Aorta (tissue), 5 donors: ENCODE measurements at regions not wholly inside any gene's neighbourhood (a gene's known extent, or its start where the extent isn't known, plus 50 kb on each side); places are given as distances from the start of the nearest gene placed in this dataset.

Source experiments
- ATAC-seq: fragments of 200-7000 bp; cut with Tn5 transposase; one replicate; pipeline ENCODE4 v1.9.1; 2022; ENCODE audit warnings: moderate library complexity; ENCODE audit not compliant: low FRiP score
- DNase-seq, 2 donors: peaks; one replicate each; pipeline ENCODE4 v3.0.0-alpha.2; 2020
- H3K27ac ChIP-seq, 2 donors: one replicate each; pipeline ENCODE4 v1.5.1; 2013; ENCODE audit warnings: low read length in 2 of 2, mild to moderate bottlenecking in 2 of 2, moderate library complexity in 2 of 2, control low read depth in 1 of 2, inconsistent platforms in 1 of 2, low read depth in 1 of 2
- H3K27me3 ChIP-seq, 2 donors: one replicate each; pipeline ENCODE4 v1.6.1; 2013; ENCODE audit warnings: control low read depth in 1 of 2, low read length in 1 of 2, mild to moderate bottlenecking in 1 of 2, moderate library complexity in 1 of 2; ENCODE audit not compliant: insufficient read depth in 2 of 2, control insufficient read depth in 1 of 2
- H3K36me3 ChIP-seq, 2 donors: one replicate each; pipeline ENCODE4 v1.6.1; 2013; ENCODE audit warnings: control low read depth in 1 of 2, low read length in 1 of 2, mild to moderate bottlenecking in 1 of 2; ENCODE audit not compliant: insufficient read depth in 2 of 2, control insufficient read depth in 1 of 2
- H3K4me1 ChIP-seq, 2 donors: one replicate each; pipeline ENCODE4 v1.6.1; 2013; ENCODE audit warnings: low read length in 2 of 2, control low read depth in 1 of 2, mild to moderate bottlenecking in 1 of 2, moderate library complexity in 1 of 2; ENCODE audit not compliant: insufficient read depth in 2 of 2, control insufficient read depth in 1 of 2
- H3K4me3 ChIP-seq, 2 donors: one replicate each; pipeline ENCODE4 v1.5.1; 2013; ENCODE audit warnings: low read length in 2 of 2, control low read depth in 1 of 2, mild to moderate bottlenecking in 1 of 2
- H3K9me3 ChIP-seq: one replicate; pipeline ENCODE4 v1.6.1; 2013; ENCODE audit warnings: mild to moderate bottlenecking, low read length; ENCODE audit not compliant: control insufficient read depth
- WGBS, 2 donors: extraction: QIAGEN DNeasy Blood & Tissue Kit; methylation state at CpG; one replicate each; pipeline ENCODE4 v1.1.7; 2013; 5-methylcytosine and 5-hydroxymethylcytosine counted together
- intact Hi-C, 2 donors: fragments of 100-400 bp; cut with DNase I; formaldehyde crosslinking; loops; one replicate each; pipeline versions ENCODE4 v1.14.2 to v1.15.0; 2022
- donor health status: healthy with polysubstance abuse.
- donor health status: Bipolar disorder and iron deficiency.
- donor health status: DM: no; HTN: no; CAD: no.
- donor health status: DM: no; HTN: no; CAD: no.
- donor health status: DM: yes; HTN: yes; CAD: no.

GRCh38 chr18:40883271-40883670, 1071.8 kb upstream of the PIK3C3 start:
- Histone ChIP-seq H3K9me3 (peaks cover 2% of the 10 kb centered on the region), H3K27ac (no peak overlapping the region), H3K4me1 (no peaks in the 10 kb centered on the region), H3K4me3 (no peak overlapping the region), H3K36me3 (no peaks in the 10 kb centered on the region), H3K27me3 (no peaks in the 10 kb centered on the region)
- no peak for DNase-seq
- 82 to 88% methylated on average over 4 of the region's 4 CpGs for WGBS, 2 donors
- no peak for ATAC-seq
- intact Hi-C loops, result no loop called here

DNA sequence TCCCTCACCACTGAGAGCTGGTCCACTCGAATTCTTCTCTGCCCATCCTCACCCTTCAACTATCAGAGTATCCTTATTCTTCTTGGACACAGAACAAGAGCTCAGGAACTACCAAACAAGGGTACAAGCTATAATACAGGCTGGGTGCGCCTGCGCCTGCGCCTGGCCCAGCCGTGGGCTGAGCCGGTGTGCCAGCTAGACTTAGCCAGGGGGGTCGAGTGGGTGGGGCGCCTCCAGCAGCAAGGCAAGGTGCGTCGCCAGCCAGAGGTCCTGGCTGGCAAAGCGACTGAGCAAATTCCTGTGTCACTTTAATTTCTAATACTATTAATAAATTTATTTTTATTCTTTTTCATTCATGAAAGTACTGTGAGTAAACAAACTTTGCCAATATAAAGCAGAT, 1072.6 kb upstream of the PIK3C3 start:
- Histone ChIP-seq H3K9me3 (peaks cover 2% of the 10 kb centered on the region), H3K27me3 (no peaks in the 10 kb centered on the region), H3K4me1 (no peaks in the 10 kb centered on the region), H3K4me3 (no peak overlapping the region), H3K27ac (no peak overlapping the region), H3K36me3 (no peaks in the 10 kb centered on the region)
- no peak for ATAC-seq
- intact Hi-C loops, result no loop called here
- no peak for DNase-seq
- WGBS, 2 donors, result 77 to 90% methylated on average over 11 of the region's 11 CpGs

DNA sequence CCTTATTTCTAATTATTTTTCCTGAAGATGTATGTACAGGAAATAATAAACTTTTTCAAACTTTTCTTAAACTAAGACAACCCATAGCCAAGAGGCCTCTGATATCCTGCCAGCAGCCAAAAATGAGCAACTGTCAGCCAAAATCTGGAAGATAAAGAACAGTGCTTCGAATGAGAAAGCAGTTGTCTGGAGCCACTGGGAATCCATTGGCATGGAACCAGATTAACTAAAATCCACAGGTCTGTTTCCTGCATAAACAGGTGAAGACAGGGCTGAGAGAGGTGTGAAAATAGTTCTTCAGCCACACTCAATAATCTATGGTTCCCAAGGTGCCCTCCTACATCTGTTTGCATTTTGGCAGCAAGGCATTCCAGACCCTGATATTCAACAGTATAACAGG, 1076.7 kb upstream of the PIK3C3 start:
- no peaks in the 10 kb centered on the region for H3K4me1 ChIP-seq
- intact Hi-C loops, result no loop called here
- H3K36me3 ChIP-seq, result no peaks in the 10 kb centered on the region
- H3K4me3 ChIP-seq, result no peak overlapping the region
- peaks cover 2% of the 10 kb centered on the region for H3K9me3 ChIP-seq
- WGBS, 2 donors, result 9 to 11% methylated on average over 1 of the region's 1 CpG
- DNase-seq (no peak), ATAC-seq (no peak)
- H3K27ac ChIP-seq, result no peak overlapping the region
- H3K27me3 ChIP-seq, result no peaks in the 10 kb centered on the region

GRCh38 chr18:40877096-40877495, 1077.9 kb upstream of the PIK3C3 start:
- H3K36me3 ChIP-seq, result no peaks in the 10 kb centered on the region
- H3K27ac ChIP-seq, result no peak overlapping the region
- no peaks in the 10 kb centered on the region for H3K4me1 ChIP-seq
- ATAC-seq (no peak), DNase-seq (no peak)
- H3K9me3 ChIP-seq, result peaks cover 2% of the 10 kb centered on the region
- H3K4me3 ChIP-seq, result no peak overlapping the region
- intact Hi-C loops, result no loop called here
- H3K27me3 ChIP-seq, result no peaks in the 10 kb centered on the region
- WGBS, 2 donors, result 53 to 58% methylated on average over 5 of the region's 5 CpGs

- Histone ChIP-seq H3K36me3 (no peaks in the 10 kb centered on the region), H3K9me3 (no peaks in the 10 kb centered on the region), H3K27ac (no peak overlapping the region), H3K4me1 (no peaks in the 10 kb centered on the region), H3K4me3 (no peak overlapping the region), H3K27me3 (no peaks in the 10 kb centered on the region)
- intact Hi-C loops, result no loop called here
- no peak for ATAC-seq
- 66 to 76% methylated on average over 4 of the region's 4 CpGs for WGBS, 2 donors
- no peak for DNase-seq
Measured at GRCh38 chr18:40875101-40875615, 1079.9 kb upstream of the PIK3C3 start.

- Histone ChIP-seq H3K27me3 (no peaks in the 10 kb centered on the region), H3K4me3 (no peak overlapping the region), H3K36me3 (no peaks in the 10 kb centered on the region), H3K27ac (no peak overlapping the region), H3K9me3 (no peaks in the 10 kb centered on the region), H3K4me1 (no peaks in the 10 kb centered on the region)
- ATAC-seq, result no peak
- WGBS, 2 donors, result 79 to 81% methylated on average over 1 of the region's 1 CpG
- no peak for DNase-seq
- intact Hi-C loops, result no loop called here
Measured at GRCh38 chr18:40874233-40874632, 1080.8 kb upstream of the PIK3C3 start.

DNA sequence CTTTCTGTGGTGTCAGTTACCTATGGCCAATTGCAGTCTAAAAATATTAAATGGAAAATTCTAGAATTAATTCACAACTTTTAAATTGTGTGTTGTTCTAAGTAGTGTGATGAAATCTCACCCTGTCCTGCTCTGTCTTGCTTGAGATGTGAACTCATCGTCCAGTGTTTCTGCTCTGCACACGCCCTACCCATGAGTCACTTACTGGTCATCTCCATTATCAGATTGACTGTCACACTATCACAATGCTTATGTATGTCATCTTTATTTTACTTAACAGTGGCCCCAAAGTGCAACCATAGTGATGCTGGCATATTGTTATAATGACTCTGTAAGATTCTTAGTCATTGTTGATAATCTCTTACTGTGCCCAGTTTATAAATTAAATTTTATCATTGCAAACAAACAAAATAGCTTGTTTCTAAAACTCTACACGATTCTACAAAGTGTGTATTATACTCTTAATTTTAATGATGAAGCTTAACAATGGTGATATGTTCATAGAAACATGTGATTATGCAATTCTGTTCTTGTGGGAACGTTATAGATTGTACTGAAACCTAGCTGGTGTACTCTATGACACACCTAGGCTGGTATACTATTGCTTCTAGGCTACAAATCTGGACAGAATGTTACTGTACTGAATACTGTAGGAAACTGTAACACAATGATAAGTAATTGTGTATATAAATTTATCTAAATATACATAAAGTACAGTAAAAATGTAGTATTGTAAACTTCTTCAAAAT, 1086.8 kb upstream of the PIK3C3 start:
- ATAC-seq, result no peak
- Histone ChIP-seq H3K27me3 (no peaks in the 10 kb centered on the region), H3K4me3 (no peak overlapping the region), H3K4me1 (no peaks in the 10 kb centered on the region), H3K27ac (no peak overlapping the region), H3K9me3 (peaks cover 1% of the 10 kb centered on the region), H3K36me3 (no peaks in the 10 kb centered on the region)
- 61 to 68% methylated on average over 4 of the region's 4 CpGs for WGBS, 2 donors
- no peak for DNase-seq
- intact Hi-C loops, result no loop called here

DNA sequence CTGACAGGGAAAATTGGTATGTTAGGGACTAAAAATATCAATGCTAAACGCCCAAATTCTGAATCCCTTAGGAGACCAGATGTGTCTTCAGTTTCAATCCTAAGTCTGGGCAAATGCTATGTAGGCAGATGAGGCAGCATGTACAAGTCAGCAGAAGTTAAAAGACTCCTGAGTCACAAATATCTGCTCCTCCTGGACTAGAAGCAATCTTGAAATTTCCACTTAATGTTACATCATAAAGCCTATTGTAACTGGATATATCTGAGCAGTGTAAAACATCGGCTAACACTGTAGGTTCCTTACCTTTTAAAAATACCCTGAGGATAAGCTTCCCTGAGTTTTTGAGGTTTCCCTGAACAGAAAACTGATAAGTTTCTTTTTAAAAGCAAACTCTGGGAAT, 1087.6 kb upstream of the PIK3C3 start:
- Histone ChIP-seq H3K4me3 (no peak overlapping the region), H3K36me3 (no peaks in the 10 kb centered on the region), H3K4me1 (no peaks in the 10 kb centered on the region), H3K27ac (no peak overlapping the region), H3K9me3 (peaks cover 1% of the 10 kb centered on the region), H3K27me3 (no peaks in the 10 kb centered on the region)
- intact Hi-C loops, result no loop called here
- 43 to 50% methylated on average over 2 of the region's 2 CpGs for WGBS, 2 donors
- no peak for ATAC-seq
- no peak for DNase-seq

DNA sequence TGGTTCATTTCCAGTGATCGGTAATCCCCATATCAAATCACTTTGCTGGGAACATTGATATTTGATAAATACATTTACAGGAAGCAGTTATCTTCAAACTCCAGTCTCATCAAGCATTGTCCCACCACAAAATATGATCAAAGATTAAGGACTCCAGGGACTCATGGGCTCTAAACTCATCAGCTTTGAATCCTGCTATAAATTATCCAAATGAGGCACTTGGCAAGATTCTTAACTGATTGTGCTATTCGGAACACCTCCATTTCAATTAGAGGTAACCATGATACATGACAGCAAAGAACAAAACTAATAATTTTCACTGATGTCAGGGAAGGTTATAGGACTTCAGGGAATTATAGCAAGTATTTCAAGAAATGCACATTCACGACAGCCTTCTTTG, 1088.1 kb upstream of the PIK3C3 start:
- no peaks in the 10 kb centered on the region for H3K36me3 ChIP-seq
- no peak overlapping the region for H3K4me3 ChIP-seq
- intact Hi-C loops, result no loop called here
- no peaks in the 10 kb centered on the region for H3K27me3 ChIP-seq
- H3K27ac ChIP-seq, result no peak overlapping the region
- peaks cover 1% of the 10 kb centered on the region for H3K9me3 ChIP-seq
- DNase-seq (no peak), ATAC-seq (no peak)
- H3K4me1 ChIP-seq, result no peaks in the 10 kb centered on the region
- WGBS, 2 donors, result 72 to 73% methylated on average over 3 of the region's 3 CpGs
